ENCODE measurements at regions not wholly inside any gene's neighbourhood (a gene's known extent, or its start where the extent isn't known, plus 50 kb on each side); places are given as distances from the start of the nearest gene placed in this dataset.

DNA sequence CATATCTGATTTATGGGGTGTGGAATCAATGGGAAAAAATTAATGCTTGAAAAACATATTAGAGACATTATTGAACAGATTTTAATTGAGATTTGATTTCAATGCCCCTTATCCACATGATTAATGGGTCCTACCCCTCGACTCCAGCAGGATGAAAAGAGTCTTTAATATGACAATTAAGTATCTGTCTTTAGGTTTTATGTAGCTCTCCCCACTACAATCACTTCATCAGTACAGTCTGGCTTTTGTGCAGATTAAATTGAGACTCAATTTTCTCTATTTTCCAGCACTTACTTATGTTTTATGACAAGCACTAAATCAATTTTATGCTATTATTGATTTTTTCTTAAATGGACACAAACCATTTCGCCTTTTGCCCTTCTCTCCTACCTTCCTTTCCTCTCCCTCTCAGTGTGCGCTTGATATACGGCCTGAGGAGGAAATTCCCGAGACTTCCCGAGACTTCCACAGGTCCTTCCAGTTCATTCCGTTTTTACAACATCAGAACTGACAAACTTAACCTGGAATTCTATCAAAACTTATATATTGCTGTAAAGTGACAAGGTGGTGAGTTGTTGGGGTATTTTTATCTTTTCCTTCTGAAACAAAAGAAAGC, 555.1 kb upstream of the SALL3 start:
- Histone ChIP-seq H3K9me3 (no peaks in the 10 kb centered on the region), H3K27ac (no peak overlapping the region), H3K4me1 (no peaks in the 10 kb centered on the region), H3K4me3 (no peak overlapping the region), H3K36me3 (no peaks in the 10 kb centered on the region), H3K27me3 (no peaks in the 10 kb centered on the region)
- no peak for DNase-seq
- TF ChIP-seq POLR2A (IDR thresholded peaks at IDR 0.05), result no peak
- TF ChIP-seq, protein P1, sequence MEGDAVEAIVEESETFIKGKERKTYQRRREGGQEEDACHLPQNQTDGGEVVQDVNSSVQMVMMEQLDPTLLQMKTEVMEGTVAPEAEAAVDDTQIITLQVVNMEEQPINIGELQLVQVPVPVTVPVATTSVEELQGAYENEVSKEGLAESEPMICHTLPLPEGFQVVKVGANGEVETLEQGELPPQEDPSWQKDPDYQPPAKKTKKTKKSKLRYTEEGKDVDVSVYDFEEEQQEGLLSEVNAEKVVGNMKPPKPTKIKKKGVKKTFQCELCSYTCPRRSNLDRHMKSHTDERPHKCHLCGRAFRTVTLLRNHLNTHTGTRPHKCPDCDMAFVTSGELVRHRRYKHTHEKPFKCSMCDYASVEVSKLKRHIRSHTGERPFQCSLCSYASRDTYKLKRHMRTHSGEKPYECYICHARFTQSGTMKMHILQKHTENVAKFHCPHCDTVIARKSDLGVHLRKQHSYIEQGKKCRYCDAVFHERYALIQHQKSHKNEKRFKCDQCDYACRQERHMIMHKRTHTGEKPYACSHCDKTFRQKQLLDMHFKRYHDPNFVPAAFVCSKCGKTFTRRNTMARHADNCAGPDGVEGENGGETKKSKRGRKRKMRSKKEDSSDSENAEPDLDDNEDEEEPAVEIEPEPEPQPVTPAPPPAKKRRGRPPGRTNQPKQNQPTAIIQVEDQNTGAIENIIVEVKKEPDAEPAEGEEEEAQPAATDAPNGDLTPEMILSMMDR (IDR thresholded peaks at IDR 0.05), result no peak

DNA sequence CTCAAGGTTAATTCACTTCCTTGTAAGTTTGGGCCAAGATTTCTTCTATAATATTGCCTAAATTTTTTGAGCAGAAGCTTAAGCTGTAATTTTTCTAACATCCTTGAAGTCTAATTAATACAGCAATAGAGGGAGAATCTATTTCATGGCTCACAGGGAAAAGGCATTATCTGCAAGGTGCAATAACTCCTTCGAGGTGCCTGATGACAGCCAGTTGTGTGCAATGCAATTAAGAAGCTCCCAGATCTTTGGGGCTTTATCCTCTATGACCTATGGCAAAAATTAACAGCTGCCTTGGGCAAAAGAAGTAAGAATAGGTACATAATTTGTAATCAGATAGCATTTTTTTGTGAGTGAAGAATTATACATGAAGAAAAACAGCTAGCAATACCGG, 554.6 kb upstream of the SALL3 start:
- no peak for DNase-seq
- Histone ChIP-seq H3K9me3 (no peaks in the 10 kb centered on the region), H3K36me3 (no peaks in the 10 kb centered on the region), H3K27me3 (no peaks in the 10 kb centered on the region), H3K4me1 (no peaks in the 10 kb centered on the region), H3K27ac (no peak overlapping the region), H3K4me3 (no peak overlapping the region)
- TF ChIP-seq POLR2A (IDR thresholded peaks at IDR 0.05), result no peak
- TF ChIP-seq, protein P1 (IDR thresholded peaks at IDR 0.05), result no peak

DNA sequence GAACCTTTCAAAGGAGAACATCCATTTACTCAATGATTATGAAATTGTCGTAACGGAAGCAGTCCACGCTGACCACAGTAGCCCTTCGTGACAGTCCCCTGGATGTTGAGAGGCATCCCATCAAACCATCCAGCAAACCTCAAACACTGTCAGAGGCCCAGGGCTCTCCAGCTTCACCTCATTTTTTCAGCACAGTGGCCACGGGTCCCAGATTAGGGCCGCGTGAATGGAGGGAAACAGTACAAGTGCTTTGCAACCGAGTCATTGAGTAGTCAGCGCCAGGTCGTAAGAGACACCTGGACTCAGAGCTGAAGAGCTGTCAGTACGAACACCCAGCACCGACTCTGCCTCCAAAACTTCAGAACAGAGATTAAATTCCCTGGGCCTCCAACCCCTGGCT, 552.5 kb upstream of the SALL3 start:
- Histone ChIP-seq H3K27me3 (no peaks in the 10 kb centered on the region), H3K4me3 (no peak overlapping the region), H3K4me1 (no peaks in the 10 kb centered on the region), H3K27ac (no peak overlapping the region), H3K36me3 (no peaks in the 10 kb centered on the region), H3K9me3 (no peaks in the 10 kb centered on the region)
- TF ChIP-seq, protein P1 (IDR thresholded peaks at IDR 0.05), result no peak
- no peak for TF ChIP-seq POLR2A (IDR thresholded peaks at IDR 0.05)
- no peak for DNase-seq

DNA sequence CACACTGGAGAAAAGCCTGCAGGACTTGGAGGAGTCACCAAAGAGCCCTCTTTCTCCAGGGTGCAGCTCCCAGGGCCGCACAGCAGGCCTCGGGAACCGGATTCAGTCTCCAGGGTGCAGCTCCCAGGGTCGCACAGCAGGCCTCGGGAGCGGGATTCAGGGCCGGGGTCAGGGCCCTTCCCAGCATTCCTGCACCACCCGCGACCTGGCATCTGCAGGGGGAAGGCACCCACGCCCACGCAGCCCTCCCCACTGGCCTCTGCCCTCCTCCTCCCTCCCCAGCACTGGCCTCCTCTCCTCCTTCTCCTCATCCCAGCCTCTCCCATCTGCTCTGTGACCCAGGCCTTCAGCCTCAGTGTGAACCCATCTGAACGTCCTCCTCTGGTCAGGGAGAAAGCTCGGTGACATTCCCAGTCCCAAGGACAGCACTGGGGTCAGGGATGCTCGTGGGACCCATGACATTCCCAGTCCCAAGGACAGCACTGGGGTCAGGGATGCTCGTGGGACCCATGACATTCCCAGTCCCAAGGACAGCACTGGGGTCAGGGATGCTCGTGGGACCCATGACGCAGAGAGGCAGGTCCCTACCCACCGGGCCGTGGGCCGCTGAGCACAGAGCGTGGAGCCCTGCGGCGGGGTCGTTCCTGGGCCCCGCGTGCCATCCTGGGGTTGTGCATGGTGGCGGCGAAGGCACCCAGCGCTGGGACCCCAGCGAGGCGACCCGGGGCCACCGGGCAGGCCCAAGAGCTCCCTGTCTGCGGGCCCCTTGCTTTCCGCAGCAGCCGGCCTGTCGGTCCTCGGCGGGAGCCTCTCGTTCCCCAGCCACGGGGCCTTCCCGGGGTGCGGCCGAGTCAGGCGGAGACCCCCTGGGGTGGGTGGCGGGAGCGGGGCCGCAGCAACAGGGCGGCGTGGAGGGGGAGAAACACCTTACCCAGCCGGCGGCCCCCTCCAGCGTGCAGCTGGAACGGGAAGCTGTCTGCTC, 550.2 kb upstream of the SALL3 start:
- DNase-seq, result no peak
- H3K27me3 ChIP-seq, result no peaks in the 10 kb centered on the region
- no peak for TF ChIP-seq POLR2A (IDR thresholded peaks at IDR 0.05)
- no peak overlapping the region for H3K4me3 ChIP-seq
- H3K4me1 ChIP-seq, result no peaks in the 10 kb centered on the region
- no peak overlapping the region for H3K27ac ChIP-seq
- no peaks in the 10 kb centered on the region for H3K36me3 ChIP-seq
- H3K9me3 ChIP-seq, result no peaks in the 10 kb centered on the region

DNA sequence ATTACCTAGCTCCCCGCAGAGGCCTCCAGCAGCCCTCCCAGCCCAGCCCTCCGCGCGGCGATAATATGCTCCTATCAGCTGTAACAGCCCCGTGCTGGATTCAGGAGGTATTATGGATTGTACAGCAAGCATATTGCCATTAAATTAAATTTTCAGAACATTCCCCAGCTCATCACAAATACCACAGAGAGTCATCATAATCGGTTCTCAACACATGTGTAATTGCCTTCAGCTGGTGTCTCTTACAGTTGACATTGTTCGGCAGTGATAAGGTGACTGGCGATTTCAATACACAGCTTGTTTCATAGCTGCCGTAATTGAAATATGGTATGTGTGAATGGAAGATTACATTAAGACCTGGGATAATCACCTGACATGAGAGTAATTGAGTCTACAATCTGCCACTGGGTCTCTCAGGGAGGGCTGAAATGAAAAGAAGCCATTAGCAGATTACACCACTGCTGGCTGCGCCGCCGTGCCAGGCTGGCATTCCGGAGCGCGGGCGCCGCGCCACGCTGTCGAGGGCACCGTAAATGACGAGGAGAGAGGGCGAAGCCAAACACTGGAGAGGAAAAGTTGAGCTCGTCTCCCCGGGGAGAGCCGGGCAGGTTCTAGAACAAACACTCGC, 549.4 kb upstream of the SALL3 start:
- DNase-seq, result no peak
- Histone ChIP-seq H3K9me3 (no peaks in the 10 kb centered on the region), H3K27ac (no peak overlapping the region), H3K36me3 (no peaks in the 10 kb centered on the region), H3K4me1 (no peaks in the 10 kb centered on the region), H3K27me3 (no peaks in the 10 kb centered on the region), H3K4me3 (no peak overlapping the region)
- TF ChIP-seq, protein P1 (IDR thresholded peaks at IDR 0.05), result no peak
- no peak for TF ChIP-seq POLR2A (IDR thresholded peaks at IDR 0.05)

DNA sequence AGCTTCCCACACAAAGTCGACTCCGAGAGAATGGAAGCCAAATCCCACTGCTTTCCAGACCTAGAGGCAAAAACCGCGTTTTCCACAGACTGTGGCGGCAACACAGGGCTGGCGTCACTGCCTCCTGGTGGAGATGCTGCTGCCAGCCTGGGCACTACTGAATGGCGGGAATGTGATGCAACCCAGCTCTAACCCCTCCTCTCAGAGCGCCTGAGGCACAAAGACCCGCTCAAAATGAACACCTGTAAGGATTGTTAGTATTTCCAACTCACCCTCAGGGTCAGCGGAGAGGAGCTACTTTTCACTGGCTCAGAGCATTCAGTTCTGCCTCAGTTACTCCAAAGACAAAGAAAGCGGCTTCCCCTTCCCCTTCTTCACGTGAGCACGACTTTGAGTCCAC, 548.0 kb upstream of the SALL3 start:
- Histone ChIP-seq H3K4me3 (no peak overlapping the region), H3K27ac (no peak overlapping the region), H3K9me3 (no peaks in the 10 kb centered on the region), H3K27me3 (no peaks in the 10 kb centered on the region), H3K36me3 (no peaks in the 10 kb centered on the region), H3K4me1 (no peaks in the 10 kb centered on the region)
- DNase-seq, result no peak
- TF ChIP-seq, protein P1 (IDR thresholded peaks at IDR 0.05), result no peak
- no peak for TF ChIP-seq POLR2A (IDR thresholded peaks at IDR 0.05)
